Progenitor cell of endocrine pancreas (in vitro differentiated cells): ENCODE measurements at regions not wholly inside any gene's neighbourhood (a gene's known extent, or its start where the extent isn't known, plus 50 kb on each side); places are given as distances from the start of the nearest gene placed in this dataset.

Experiments used
- DNase-seq: peaks from one replicate; pipeline ENCODE4 v3.0.0; 2021; ENCODE audit warnings: low spot score; ENCODE audit not compliant: unreplicated experiment
- H3K27ac Mint-ChIP-seq: 2 replicates; pipeline ENCODE4 v1.8.0; 2021; ENCODE audit warnings: mild to moderate bottlenecking, moderate library complexity, mixed read lengths
- H3K27me3 Mint-ChIP-seq: 2 replicates; pipeline ENCODE4 v1.8.0; 2021; ENCODE audit warnings: mixed read lengths
- H3K36me3 Mint-ChIP-seq: 2 replicates; pipeline ENCODE4 v1.8.0; 2022; ENCODE audit warnings: mixed read lengths; ENCODE audit not compliant: insufficient read depth
- H3K4me1 Mint-ChIP-seq: 2 replicates; pipeline ENCODE4 v1.8.0; 2021; ENCODE audit warnings: low read depth, mixed read lengths
- H3K4me3 Mint-ChIP-seq: 2 replicates; pipeline ENCODE4 v1.8.0; 2021; ENCODE audit warnings: low read depth, mild to moderate bottlenecking, moderate library complexity, mixed read lengths
- H3K9me3 Mint-ChIP-seq: 2 replicates; pipeline ENCODE4 v1.8.0; 2021; ENCODE audit warnings: low read depth, mixed read lengths
- TF ChIP-seq, protein P1 (sequence below): fragments of 200-600 bp; sonication (generic); IDR thresholded peaks from one replicate; pipeline ENCODE4 v1.5.0; 2021; ENCODE audit warnings: antibody characterized with exemption, mild to moderate bottlenecking; ENCODE audit not compliant: unreplicated experiment

DNA sequence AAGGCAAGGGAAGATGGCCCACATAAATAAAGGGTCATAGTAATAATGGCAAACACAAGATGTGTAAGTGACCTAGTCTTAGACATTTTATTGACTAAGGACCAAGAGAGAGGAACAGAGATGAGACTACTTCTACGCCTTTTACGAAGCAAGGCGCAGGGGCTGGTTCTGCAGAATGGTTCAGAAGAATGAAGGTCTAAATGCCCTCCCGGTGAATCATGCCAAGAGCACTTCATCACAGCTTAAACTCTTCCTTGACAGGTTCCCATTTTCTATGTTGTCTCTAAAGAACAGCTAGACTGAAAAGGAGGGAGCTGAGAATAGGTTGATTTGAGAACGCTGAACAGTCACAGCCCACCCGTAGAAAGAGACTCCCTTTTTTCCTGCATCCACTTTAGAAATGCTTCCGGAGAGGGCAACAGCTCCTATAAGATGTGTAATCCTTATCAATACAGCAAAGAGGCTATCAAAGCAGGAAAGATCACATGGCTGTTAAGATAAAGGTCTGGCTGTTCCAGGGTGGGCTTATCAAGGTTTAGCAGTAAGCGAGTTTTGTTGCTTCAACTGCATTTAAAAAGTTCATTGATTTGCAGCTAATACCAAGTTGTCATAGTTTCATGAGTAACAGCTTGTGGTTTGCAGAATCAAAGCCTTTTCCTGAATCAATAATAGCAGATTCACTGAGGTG lies 93.4 kb upstream of the AUTS2 start:
- H3K9me3 Mint-ChIP-seq: peaks cover 8% of the 10 kb centered on the region
- TF ChIP-seq, protein P1, sequence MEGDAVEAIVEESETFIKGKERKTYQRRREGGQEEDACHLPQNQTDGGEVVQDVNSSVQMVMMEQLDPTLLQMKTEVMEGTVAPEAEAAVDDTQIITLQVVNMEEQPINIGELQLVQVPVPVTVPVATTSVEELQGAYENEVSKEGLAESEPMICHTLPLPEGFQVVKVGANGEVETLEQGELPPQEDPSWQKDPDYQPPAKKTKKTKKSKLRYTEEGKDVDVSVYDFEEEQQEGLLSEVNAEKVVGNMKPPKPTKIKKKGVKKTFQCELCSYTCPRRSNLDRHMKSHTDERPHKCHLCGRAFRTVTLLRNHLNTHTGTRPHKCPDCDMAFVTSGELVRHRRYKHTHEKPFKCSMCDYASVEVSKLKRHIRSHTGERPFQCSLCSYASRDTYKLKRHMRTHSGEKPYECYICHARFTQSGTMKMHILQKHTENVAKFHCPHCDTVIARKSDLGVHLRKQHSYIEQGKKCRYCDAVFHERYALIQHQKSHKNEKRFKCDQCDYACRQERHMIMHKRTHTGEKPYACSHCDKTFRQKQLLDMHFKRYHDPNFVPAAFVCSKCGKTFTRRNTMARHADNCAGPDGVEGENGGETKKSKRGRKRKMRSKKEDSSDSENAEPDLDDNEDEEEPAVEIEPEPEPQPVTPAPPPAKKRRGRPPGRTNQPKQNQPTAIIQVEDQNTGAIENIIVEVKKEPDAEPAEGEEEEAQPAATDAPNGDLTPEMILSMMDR: no peak
- H3K4me1 Mint-ChIP-seq: peaks cover 12% of the 10 kb centered on the region
- H3K36me3 Mint-ChIP-seq: peaks cover 1% of the 10 kb centered on the region
- no peak for DNase-seq
- no peak overlapping the region for H3K4me3 Mint-ChIP-seq
- H3K27ac Mint-ChIP-seq: no peak overlapping the region
- no peaks in the 10 kb centered on the region for H3K27me3 Mint-ChIP-seq

DNA sequence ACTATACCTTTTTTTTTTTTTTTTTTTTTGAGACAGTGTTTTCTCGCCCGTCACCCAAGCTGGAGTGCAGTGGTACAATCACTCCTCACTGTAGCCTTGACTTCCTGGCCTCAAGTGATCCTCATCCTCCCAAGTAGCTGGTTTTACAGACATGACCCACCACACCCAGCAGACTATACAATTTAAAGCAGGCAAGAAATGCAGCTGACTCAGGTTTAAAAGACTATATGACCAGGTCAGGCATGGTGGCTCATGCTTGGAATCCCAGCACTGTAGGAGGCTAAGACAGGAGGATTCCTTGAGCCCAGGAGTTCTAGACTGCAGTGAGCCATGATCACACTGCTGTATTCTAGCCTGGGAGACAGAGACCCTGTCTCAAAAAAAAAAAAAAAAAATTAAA lies 89.5 kb upstream of the AUTS2 start:
- no peak for DNase-seq

DNA sequence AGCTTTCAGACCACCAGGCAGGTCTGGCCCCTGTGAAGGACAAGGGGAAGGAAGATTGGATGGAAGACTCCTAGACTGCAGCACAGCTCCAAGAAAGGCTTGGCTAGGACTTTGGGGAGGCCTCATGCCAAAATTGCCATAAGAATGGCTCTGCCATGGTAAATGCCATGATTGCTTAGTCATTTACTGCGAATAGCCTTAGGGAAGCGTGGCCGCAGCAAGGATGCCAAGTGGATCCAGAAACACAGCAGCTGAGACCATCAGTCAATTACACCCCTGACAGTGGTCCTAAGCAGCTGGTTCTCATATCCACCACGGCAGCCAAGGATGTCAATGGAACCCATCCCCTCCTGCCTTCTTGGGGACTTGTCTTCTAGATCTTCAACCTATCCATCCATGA lies 88.2 kb upstream of the AUTS2 start:
- Mint-ChIP-seq H3K27ac (no peak overlapping the region), H3K27me3 (no peaks in the 10 kb centered on the region), H3K36me3 (no peaks in the 10 kb centered on the region), H3K4me1 (peaks cover 4% of the 10 kb centered on the region), H3K4me3 (no peak overlapping the region), H3K9me3 (no peaks in the 10 kb centered on the region)
- TF ChIP-seq, protein P1: no peak
- no peak for DNase-seq

More for the DNA sequence above, 89.5 kb upstream of the AUTS2 start:
- peaks cover 10% of the 10 kb centered on the region for H3K4me1 Mint-ChIP-seq
- no peaks in the 10 kb centered on the region for H3K9me3 Mint-ChIP-seq
- no peak overlapping the region for H3K4me3 Mint-ChIP-seq
- H3K27ac Mint-ChIP-seq: no peak overlapping the region
- no peaks in the 10 kb centered on the region for H3K27me3 Mint-ChIP-seq
- H3K36me3 Mint-ChIP-seq: no peaks in the 10 kb centered on the region
- TF ChIP-seq, protein P1: no peak

DNA sequence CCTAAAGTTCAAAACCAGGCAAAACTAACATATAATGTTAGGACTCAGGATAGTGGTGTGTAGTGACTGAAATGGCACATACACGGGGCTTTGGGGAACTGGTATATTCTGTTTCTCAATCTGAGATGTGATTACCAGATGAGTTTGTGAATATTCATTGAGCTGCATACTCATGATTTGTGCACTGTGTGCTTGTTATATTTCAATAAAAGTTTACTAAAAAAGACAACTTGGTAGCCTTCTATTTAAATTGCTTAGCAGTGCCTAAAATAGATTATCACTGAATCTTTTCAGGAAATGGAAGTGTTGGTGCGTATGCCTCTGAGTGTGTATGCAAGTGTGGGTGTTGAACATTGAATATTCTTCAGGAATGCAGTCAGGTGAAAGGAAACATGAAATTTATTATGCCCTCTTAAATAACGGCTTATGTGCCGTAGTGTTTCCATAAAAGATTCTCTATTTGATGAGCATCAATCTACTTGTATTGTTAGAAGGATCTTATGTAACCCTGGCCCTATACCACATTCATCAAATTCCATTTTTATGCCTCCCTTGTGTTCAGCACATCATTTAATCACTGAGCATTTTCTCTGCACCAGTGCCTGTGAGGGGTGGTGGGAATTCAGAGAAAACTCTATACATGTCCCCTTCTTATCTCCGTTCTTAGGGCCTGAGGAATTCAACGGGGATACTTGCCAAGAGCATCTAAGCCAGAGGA lies 82.6 kb upstream of the AUTS2 start:
- Mint-ChIP-seq H3K4me3 (no peak overlapping the region), H3K9me3 (no peaks in the 10 kb centered on the region), H3K4me1 (no peaks in the 10 kb centered on the region), H3K27ac (no peak overlapping the region), H3K27me3 (peaks cover 9% of the 10 kb centered on the region), H3K36me3 (no peaks in the 10 kb centered on the region)
- TF ChIP-seq, protein P1: no peak
- no peak for DNase-seq

DNA sequence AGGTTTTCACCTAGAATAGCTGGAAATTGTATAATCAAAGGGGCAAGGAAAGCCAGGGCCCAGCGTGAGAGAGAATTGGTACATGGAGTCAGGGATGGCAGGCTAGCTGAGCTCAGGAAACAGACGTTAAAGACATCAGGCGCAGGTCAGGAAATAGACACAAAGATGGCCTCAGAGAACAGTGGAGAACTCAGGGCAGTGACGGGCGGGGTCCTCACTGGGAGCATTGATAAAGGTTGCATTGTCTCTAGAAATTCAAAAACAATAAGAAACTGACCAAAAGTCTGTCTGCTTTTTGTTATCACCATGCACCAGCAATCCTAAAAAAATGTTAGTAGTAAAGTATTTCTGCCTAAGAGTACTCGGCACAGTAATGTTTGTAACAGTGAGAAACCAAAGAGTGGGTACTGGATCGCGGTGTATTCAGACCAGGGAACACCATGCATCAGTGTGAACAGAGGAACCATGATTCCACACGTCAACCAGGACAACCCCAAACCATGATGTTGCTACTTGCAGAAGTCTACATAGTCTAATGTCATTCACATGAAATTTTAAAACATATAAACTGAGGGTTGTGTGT lies 81.9 kb upstream of the AUTS2 start:
- H3K27ac Mint-ChIP-seq: no peak overlapping the region
- no peaks in the 10 kb centered on the region for H3K36me3 Mint-ChIP-seq
- DNase-seq: no peak
- H3K4me3 Mint-ChIP-seq: no peak overlapping the region
- H3K27me3 Mint-ChIP-seq: peaks cover 13% of the 10 kb centered on the region
- TF ChIP-seq, protein P1: no peak
- H3K9me3 Mint-ChIP-seq: no peaks in the 10 kb centered on the region
- H3K4me1 Mint-ChIP-seq: no peaks in the 10 kb centered on the region
